ENCODE measurements at regions not wholly inside any gene's neighbourhood (a gene's known extent, or its start where the extent isn't known, plus 50 kb on each side); places are given as distances from the start of the nearest gene placed in this dataset.
A peak's percentile ranks its signal among the peaks of the same experiment; 100 is the strongest.

- DNase-seq: no peak
- intact Hi-C loops (cut with DNase I, micrococcal nuclease): no loop called here
- ATAC-seq: no peak
These were observed 173.0 kb downstream of the IBTK start for GRCh38 chr6:82074556-82074955.

GRCh38 chr6:82073484-82073883 is 174.1 kb downstream of the IBTK start:
- ATAC-seq: no peak
- intact Hi-C loops (cut with DNase I, micrococcal nuclease): no loop called here
- DNase-seq: no peak

- DNase-seq: no peak
- ATAC-seq: no peak
- intact Hi-C loops (cut with DNase I, micrococcal nuclease): no loop called here
These were observed 174.8 kb downstream of the IBTK start for GRCh38 chr6:82072751-82073150.

GRCh38 chr6:82072121-82072521 is 175.4 kb downstream of the IBTK start:
- DNase-seq (no peak), ATAC-seq (peak; percentile 73)
- intact Hi-C loops (cut with DNase I, micrococcal nuclease): no loop called here

- ATAC-seq (no peak), DNase-seq (no peak)
- intact Hi-C loops (cut with DNase I, micrococcal nuclease): no loop called here
These were observed 178.8 kb downstream of the IBTK start for GRCh38 chr6:82068721-82069120.

GRCh38 chr6:82066991-82067411 is 180.5 kb downstream of the IBTK start:
- intact Hi-C loops (cut with DNase I, micrococcal nuclease): no loop called here
- DNase-seq: no peak
- no peak for ATAC-seq

GRCh38 chr6:82066196-82066595 is 181.3 kb downstream of the IBTK start:
- DNase-seq (no peak), ATAC-seq (no peak)
- intact Hi-C loops (cut with DNase I, micrococcal nuclease): no loop called here

GRCh38 chr6:82063574-82063973 is 184.0 kb downstream of the IBTK start:
- intact Hi-C loops (cut with DNase I, micrococcal nuclease): no loop called here
- DNase-seq (no peak), ATAC-seq (no peak)

GRCh38 chr6:82062219-82062618 is 185.3 kb downstream of the IBTK start:
- DNase-seq: no peak
- intact Hi-C loops (cut with DNase I, micrococcal nuclease): no loop called here
- no peak for ATAC-seq

GRCh38 chr6:82057846-82058554 is 189.5 kb downstream of the IBTK start:
- no peak for DNase-seq
- no peak for ATAC-seq
- intact Hi-C loops (cut with DNase I, micrococcal nuclease): no loop called here

GRCh38 chr6:82056567-82056966 is 191.0 kb downstream of the IBTK start:
- intact Hi-C loops (cut with DNase I, micrococcal nuclease): no loop called here
- ATAC-seq (no peak), DNase-seq (no peak)

- no peak for ATAC-seq
These were observed 201.4 kb downstream of the IBTK start for GRCh38 chr6:82045965-82046756.

GRCh38 chr6:82040405-82041221 is 206.9 kb downstream of the IBTK start:
- DNase-seq (peak in 1 of 2 donors; percentile 16), ATAC-seq (peak; percentile 56)
- intact Hi-C loops (cut with DNase I, micrococcal nuclease): no loop called here

More at GRCh38 chr6:82045965-82046756, 201.4 kb downstream of the IBTK start:
- DNase-seq: no peak
- intact Hi-C loops (cut with DNase I, micrococcal nuclease): no loop called here

GRCh38 chr6:82038631-82039030 is 208.9 kb downstream of the IBTK start:
- intact Hi-C loops (cut with DNase I, micrococcal nuclease): no loop called here
- no peak for ATAC-seq
- no peak for DNase-seq

- intact Hi-C loops (cut with DNase I, micrococcal nuclease): no loop called here
These were observed 212.0 kb downstream of the IBTK start for GRCh38 chr6:82035526-82035925.

GRCh38 chr6:82033631-82034211 is 213.8 kb downstream of the IBTK start:
- ATAC-seq (no peak), DNase-seq (no peak)
- intact Hi-C loops (cut with DNase I, micrococcal nuclease): no loop called here

More at GRCh38 chr6:82035526-82035925, 212.0 kb downstream of the IBTK start:
- DNase-seq (no peak), ATAC-seq (no peak)

GRCh38 chr6:82032444-82032843 is 215.1 kb downstream of the IBTK start:
- DNase-seq (no peak), ATAC-seq (no peak)
- intact Hi-C loops (cut with DNase I, micrococcal nuclease): no loop called here

- intact Hi-C loops (cut with DNase I, micrococcal nuclease): no loop called here
- ATAC-seq (no peak), DNase-seq (no peak)
These were observed 216.6 kb downstream of the IBTK start for GRCh38 chr6:82030761-82031503.

GRCh38 chr6:82030301-82030700 is 217.2 kb downstream of the IBTK start:
- ATAC-seq: no peak
- no peak for DNase-seq
- intact Hi-C loops (cut with DNase I, micrococcal nuclease): no loop called here

All from left colon (tissue), 2 donors.